GM18951 (cell line): ENCODE measurements at regions not wholly inside any gene's neighbourhood (a gene's known extent, or its start where the extent isn't known, plus 50 kb on each side); places are given as distances from the start of the nearest gene placed in this dataset.

Experiments
- POLR2A ChIP-seq: IDR thresholded peaks from 4 replicates; pipeline ENCODE4 v1.6.1; 2011; ENCODE audit warnings: mild to moderate bottlenecking; ENCODE audit not compliant: insufficient read length, insufficient read depth; ENCODE audit errors: extremely low read depth
- in situ Hi-C: fragments of 300-500 bp; cut with MboI; formaldehyde crosslinking; loops from one replicate; pipeline ENCODE4 v1.12.0; 2022; ENCODE audit warnings: low sequenced_read_pairs, mixed read lengths, inconsistent platforms; ENCODE audit not compliant: unreplicated experiment

DNA sequence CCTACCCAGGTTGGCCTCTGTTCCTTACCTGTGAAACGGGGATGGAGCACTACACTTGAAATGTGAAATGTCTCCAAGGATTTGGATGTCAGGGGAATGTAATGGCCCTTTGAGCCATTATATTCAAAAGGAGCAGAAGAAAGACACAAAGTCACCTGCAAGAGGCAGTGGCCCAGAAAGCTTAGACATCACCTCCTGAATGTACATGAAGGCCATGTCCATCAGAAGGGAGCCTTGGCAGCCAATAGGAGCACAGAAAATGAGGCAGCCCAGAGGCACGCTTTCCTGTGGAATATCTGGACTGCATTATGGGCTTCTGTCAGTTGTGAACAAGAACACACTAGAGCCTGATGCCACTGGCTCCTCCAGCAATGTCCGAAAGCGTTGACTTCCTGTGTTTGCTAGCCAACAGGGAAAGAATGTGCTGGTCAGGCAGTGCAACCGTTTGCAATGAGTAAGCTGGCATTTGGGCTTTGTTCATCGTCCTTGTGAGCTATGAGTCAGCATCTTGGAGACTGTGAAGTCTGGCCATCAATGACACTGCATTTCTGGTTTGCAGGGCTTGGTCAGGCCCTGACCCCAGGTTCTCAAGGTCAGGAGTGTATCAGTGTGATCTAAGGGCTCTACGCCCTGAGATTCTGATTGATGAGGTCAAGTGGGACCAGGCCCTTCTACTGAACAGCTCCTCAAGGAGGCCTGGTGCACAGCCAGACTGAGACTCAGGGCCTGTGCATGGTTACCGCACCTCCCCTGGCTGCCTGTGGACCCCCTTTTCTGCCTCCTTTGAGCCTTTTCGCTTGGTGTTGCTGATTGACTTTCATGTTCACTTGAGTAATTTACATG is 222.4 kb downstream of the RPS24 start:
- in situ Hi-C loops, result no loop called here
- TF ChIP-seq POLR2A, result no peak

DNA sequence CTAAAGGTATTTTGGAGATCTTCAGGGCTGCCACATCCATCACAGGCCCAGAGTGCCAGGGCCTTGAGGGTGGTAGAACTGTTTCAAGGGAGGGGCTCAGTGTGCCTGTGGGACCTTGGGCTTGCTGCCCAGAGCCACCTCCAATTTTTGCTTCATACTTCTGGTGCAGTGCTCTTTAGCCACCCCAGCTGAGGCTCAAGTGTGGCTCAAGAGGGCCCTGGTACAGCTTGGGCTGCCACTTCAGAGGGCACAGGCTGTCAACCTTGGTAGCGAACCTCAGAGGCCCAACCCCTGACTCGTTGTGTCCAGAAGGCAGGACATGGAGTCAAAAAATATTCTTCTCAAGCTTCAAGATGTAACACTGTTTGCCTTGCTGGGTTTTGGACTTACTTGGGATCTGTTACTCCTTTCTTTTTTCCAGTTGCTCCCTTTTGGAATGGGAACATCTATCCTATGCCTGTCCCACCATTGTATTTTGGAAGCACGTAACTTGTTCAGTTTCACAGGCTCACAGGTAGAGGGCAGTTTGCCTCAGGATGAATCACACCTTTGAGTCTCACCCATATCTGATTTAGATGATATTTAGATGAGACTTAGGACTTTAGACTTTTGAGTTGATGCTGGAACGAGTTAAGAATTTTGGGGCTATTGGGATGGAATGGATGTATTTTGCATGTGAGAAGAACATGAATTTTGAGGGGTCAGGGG is 224.8 kb downstream of the RPS24 start:
- no peak for TF ChIP-seq POLR2A
- in situ Hi-C loops, result no loop called here

DNA sequence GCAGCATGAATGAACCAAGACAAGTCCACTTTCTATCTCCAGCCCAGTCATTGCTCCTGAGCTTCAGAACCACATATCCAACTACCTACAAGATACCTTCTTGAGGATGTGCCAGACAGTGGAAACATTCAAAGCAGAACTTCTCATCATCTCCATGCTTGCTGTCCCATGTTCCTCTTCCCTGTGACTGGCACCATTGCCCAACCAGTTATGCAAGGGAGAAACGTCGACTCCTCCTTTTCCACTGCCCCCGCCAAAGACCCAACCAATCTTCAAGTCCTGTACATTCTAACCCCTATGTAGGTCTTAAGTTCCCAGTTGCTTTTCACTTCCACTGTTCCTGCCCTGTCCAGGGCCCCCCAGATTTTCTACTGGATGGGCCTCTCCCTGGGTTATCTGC is 225.7 kb downstream of the RPS24 start:
- in situ Hi-C loops, result no loop called here
- no peak for TF ChIP-seq POLR2A

DNA sequence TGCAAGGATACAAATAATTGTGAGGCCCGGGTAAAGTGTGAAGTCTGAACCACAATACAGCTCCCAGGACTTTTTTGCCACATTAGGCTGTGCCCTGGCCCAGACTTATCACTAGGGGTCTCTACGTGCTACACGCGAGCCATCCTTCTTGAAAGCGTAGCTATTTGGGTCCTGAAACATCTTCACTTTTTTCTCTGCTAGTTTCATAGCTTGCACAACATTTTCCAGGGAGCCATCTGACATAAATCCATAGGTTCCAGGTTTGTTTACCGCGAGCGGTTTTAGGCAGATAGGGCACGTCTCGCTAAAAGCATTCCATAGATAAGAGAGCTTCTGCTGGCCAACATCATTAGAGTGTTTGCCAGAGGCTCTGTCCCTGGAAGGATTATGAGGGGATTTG is 226.5 kb downstream of the RPS24 start:
- TF ChIP-seq POLR2A, result no peak
- in situ Hi-C loops, result no loop called here

DNA sequence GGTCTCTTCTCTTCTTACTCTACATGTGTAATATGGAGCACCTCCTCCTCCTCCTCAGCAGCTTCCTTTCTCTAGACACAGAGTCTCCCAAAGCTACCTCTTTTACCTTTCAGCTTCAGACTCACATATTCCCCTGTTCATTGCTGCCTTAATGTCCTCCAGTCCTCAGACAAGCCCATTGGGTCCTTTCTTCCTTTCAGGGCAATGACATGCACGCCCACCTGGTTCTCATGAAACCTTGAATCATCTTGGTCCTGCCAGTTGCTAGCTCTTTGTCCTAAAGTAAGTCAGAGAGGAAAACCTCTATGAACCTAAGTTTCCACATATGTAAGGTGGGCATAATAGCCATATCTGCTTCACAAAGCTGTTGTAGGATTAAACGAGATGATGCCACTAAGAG is 227.0 kb downstream of the RPS24 start:
- TF ChIP-seq POLR2A, result no peak
- in situ Hi-C loops, result no loop called here

DNA sequence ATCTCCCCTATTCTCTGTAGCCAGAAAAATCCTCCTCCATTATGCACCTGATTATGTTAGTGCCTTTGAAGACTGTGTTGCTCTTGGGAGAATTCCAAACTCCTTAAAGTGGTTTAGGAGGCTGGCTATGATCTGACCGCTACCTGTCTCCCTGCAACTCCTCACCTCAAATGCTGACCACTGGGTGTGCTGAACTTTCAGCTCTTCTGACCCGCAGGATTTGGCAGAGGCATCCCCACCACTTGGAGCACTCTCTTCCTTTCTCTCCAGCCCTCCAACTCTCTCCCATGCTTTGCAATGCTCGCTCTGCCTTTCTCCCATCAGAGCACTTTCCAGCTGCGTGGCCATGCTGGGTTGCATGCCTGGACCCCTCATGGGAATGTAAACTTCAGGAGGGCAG is 227.6 kb downstream of the RPS24 start:
- in situ Hi-C loops, result no loop called here
- TF ChIP-seq POLR2A, result no peak

DNA sequence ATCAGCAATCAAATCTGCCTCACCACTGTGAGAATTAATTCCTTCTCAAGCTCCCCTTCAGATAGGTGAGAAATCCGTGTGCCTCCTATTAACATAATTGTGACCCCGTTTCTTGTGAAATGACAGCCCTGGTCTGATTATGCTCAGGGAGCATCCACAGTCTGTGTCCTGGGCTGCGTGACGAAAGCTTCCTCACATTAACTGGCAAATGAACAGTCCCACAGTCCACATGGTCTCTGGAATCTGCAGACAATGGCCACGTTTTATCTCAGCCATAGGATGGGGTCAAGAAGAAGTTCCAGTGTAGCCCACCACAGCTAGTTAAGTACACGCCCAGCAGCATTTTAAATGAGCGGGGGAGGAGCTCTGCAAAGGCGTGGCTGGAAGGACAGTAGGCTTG is 229.2 kb downstream of the RPS24 start:
- in situ Hi-C loops, result no loop called here
- TF ChIP-seq POLR2A, result no peak

DNA sequence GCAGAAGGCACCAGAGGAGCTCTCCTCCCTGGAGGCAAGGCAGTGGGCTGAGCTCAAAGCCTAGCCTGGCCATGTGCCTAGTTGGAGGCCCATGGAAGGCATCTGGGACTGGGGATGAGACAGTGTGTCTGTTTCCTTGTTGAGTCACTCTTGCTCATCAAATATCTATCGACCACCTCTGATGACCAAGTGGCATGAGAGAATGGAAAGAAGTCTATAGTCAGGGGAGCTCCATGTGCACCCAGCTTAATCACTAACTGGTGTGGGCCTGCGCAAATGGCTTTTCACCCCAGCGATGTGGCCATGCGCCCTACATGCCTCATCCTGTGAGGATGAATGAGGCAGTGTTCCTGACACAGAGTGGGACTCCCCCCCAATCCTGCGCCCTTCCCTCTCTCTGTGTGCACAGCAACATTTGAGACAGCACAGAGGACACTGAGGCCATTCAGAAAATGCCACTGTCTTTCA is 229.9 kb downstream of the RPS24 start:
- in situ Hi-C loops, result no loop called here
- no peak for TF ChIP-seq POLR2A

DNA sequence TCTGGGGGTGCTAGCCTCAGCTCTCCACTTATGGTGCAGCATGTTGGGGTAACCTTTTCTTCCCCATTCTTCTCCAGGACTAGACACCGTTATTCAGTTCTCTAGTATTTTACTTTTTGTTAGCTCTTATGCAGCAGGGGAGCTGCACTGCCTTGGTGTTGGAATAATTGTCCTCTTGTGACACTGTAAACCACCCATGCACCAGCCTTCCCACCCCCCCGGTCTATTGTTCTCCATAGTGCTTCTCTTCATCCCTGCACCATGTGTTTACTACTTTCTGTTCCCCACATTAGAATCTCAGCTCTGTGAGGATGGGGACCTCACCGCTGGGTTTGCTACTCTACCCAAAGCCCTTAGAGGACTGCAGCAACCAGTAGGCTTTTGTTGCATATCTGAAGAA is 230.7 kb downstream of the RPS24 start:
- no peak for TF ChIP-seq POLR2A
- in situ Hi-C loops, result no loop called here

DNA sequence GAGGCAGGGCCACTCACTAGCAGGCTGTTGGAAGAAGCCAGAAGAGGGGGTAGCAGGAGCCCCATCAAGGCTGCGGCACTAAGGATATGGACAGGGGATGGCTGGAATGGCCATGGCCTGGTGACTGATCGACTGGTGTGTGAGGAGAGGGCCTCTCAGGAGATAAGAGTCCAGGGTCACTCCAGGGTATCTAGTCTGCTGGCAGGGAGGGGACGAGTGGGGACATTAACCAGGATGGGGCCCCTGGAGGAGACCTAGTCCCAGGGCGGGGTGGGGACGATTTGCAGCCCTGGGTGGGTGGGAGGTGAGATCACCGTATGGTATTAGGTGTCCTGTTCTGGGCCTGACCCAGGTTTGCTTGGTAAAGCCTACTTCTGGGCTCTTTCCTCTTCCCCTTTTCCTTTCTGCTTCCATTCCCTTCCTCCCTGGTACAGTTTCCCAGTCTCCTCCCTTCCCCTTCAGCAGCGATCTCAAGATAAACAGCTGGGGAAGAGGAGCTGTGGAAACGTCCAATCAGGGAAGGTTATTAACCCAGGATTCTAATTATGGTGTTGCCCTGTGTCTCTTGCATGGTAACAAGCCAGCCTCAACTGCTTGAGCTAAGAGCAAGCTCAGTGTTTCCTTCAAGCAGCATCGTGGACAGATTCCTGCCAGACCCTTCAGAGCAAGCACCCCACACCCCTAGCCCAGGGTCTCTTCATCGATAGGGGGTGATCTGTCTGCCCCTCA is 233.2 kb downstream of the RPS24 start:
- in situ Hi-C loops, result no loop called here
- no peak for TF ChIP-seq POLR2A

DNA sequence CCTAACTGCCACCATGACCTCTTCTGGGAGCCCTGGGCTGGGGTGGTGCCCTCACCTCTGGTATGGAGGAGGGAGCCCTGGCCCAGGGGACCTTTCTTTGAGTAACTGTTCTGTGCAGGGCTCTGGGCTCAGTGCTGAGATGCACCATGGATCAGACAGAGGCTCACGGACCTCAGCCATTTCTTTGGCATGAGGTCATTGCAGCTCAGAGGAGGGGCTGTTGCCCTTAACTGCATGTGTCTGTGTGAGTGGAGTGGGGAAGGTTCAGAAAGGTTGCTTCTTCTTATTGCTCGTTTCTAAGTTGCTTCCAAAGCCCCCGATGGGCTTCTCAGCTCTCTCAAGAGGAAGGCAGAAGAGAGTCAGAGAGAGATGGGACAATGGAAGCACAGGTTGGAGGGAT is 233.9 kb downstream of the RPS24 start:
- in situ Hi-C loops, result no loop called here
- TF ChIP-seq POLR2A, result no peak

DNA sequence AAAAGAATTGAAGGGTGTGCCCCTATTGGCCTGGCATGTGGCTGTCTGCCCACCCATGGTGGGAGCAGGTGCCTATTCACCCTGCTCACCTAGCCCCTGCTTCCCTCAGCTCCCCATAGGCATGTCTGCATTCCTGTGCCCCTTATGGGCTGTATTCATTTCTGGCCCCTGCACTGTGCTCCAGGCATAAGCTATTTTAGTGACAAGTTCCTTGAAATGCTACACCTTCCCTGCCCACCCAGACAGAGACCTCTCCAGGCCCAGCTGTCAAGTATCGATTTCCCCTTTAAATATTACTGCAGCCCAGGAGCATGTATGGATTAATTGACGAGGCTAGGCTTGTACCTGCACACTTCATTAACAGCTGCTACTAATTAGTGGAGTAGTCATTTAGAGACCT is 235.4 kb downstream of the RPS24 start:
- in situ Hi-C loops, result no loop called here
- no peak for TF ChIP-seq POLR2A

DNA sequence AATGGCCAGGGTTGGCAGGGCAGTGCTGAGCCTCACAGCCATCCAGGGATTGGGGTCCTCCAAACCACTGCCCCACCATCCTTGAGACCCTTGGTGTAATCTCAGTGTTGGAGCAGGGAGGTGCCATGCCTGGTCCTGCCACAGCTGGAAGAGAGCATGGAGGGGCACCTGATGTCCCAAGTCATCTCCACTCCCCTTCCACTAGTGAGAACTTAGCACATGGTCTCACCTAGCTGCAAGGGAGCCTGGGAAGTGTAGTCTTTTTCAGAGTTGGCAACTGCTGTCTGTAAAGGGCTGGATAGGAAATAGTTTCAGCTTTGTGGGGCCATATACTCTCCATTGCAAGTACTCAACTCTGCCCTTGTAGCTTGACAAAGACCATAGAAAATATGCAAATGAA is 238.7 kb downstream of the RPS24 start:
- in situ Hi-C loops, result no loop called here
- TF ChIP-seq POLR2A, result no peak
